Right kidney (tissue), 1 donor: ENCODE measurements at regions not wholly inside any gene's neighbourhood (a gene's known extent, or its start where the extent isn't known, plus 50 kb on each side); places are given as distances from the start of the nearest gene placed in this dataset.
"Not testable (repeated sequence)": the region's sequence is repeated elsewhere in the genome, so short reads cannot be mapped to it uniquely, and the experiment has no call there.

Source experiments
- DNase-seq: peaks from one replicate; pipeline ENCODE4 v3.0.0-alpha.2; 2016

GRCh38 chr4:12929784-12930183 lies 554.4 kb downstream of the RAB28 start:
- DNase-seq: no peak

GRCh38 chr4:12928751-12929150 lies 555.4 kb downstream of the RAB28 start:
- DNase-seq: no peak

- DNase-seq: peak; percentile 5
Measured at GRCh38 chr4:12926189-12927066, 557.7 kb downstream of the RAB28 start.

- no peak for DNase-seq
Measured at GRCh38 chr4:12924728-12925320, 559.3 kb downstream of the RAB28 start.

- no peak for DNase-seq
Measured at GRCh38 chr4:12924253-12924652, 559.9 kb downstream of the RAB28 start.

- DNase-seq: no peak
Measured at GRCh38 chr4:12912896-12913418, 571.2 kb downstream of the RAB28 start.

GRCh38 chr4:12911750-12912358 lies 572.3 kb downstream of the RAB28 start:
- DNase-seq: no peak

GRCh38 chr4:12903640-12904039 lies 580.5 kb downstream of the RAB28 start:
- not testable (repeated sequence) for DNase-seq

- no peak for DNase-seq
Measured at GRCh38 chr4:12902735-12903134, 581.4 kb downstream of the RAB28 start.

GRCh38 chr4:12897954-12898353 lies 586.2 kb downstream of the RAB28 start:
- DNase-seq: no peak

- no peak for DNase-seq
Measured at GRCh38 chr4:12894062-12894461, 590.1 kb downstream of the RAB28 start.

DNA sequence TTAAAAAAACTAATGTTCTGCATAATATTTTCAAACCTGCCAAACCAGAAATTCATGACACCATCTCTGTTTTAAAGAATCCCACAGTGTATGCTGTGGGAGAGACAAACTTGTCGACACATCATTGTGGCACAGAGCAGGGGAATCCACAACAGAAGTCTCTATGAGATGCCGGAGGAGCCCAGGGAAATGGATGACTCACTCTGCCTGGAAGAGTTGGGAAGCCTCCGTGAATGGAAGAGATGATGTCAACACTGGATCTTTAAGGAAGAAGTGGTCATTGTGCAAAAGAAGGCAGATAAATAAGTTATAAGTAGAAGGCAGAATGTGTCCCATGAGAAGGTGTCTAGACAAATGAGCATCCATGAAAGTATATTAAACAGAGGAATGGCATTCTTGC lies 595.1 kb downstream of the RAB28 start:
- DNase-seq: no peak

GRCh38 chr4:12884846-12885796 lies 599.0 kb downstream of the RAB28 start:
- DNase-seq: peak; percentile 5

GRCh38 chr4:12881945-12882584 lies 602.1 kb downstream of the RAB28 start:
- no peak for DNase-seq

DNA sequence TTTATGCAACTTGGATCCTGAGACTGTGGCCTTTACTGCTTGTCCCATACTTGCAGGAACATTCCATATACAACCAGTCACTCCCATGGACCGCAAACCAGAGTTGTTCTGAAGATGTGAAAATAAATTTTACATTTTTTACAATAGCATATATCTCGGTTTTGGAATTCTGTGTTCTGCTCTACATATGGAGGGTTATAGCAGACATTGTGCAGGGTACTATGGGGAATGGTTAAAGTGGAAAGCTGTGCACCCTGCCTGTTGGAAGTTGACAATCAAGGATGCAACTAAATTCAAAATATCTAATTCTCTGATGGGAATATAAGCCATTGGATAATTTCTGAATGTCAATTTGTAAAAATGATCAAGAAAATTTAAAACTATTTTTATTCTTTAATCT lies 603.3 kb downstream of the RAB28 start:
- no peak for DNase-seq

- DNase-seq: no peak
Measured at GRCh38 chr4:12879496-12879895, 604.6 kb downstream of the RAB28 start.

DNA sequence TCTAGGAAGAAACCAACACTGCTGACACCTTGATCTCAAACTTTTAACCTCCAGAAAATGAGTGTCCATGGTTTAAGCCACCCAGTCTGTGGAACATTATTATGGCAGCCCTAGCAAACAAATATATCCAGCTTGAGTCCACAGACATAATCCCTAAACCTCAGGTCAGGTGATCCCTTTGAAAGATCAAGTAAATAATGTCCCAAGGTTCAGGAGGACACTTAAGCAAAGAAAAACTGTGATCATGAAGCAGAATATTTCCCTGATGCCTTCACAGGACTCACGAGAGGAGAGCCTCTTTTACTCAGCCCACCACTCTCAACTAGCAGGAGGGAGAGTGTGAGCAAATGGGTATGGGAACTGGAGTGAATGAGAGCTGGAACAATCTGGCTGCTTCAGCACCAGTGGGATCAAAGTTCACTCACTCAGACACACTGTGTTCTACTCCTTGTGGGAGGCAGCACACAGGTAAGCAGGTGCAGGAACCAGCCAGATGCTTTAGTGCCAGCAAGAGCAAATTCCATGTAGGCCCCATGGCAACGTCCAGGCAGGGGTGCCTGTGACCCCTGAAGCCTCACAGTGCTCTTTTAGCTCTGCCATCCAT lies 608.4 kb downstream of the RAB28 start:
- DNase-seq: no peak

GRCh38 chr4:12873351-12873750 lies 610.8 kb downstream of the RAB28 start:
- DNase-seq: no peak

GRCh38 chr4:12861422-12861821 lies 622.7 kb downstream of the RAB28 start:
- DNase-seq: no peak

GRCh38 chr4:12852338-12853307 lies 631.5 kb downstream of the RAB28 start:
- peak; percentile 44 for DNase-seq
